ENCODE measurements at regions not wholly inside any gene's neighbourhood (a gene's known extent, or its start where the extent isn't known, plus 50 kb on each side); places are given as distances from the start of the nearest gene placed in this dataset.

GRCh38 chr16:54657058-54657708 is 273.5 kb upstream of the IRX5 start:
- ATAC-seq (no peak), DNase-seq (no peak)
- ChIA-PET CTCF (interaction anchor here (0.6 to 0.7 kb wide), 2 partner anchors 25 to 379 kb away, joined by 3 to 4 read pairs; no protein-coding TSS in a partner anchor), POLR2A (no interaction called here)
- no peak overlapping the region for H3K4me3 Mint-ChIP-seq
- H3K9me3 Mint-ChIP-seq (ENCODE audit: low read depth), result no peaks in the 10 kb centered on the region
- no peaks in the 10 kb centered on the region for H3K36me3 Mint-ChIP-seq (ENCODE audit: low read depth)
- peaks cover 30% of the 10 kb centered on the region for H3K27me3 Mint-ChIP-seq
- intact Hi-C loops (cut with DNase I, micrococcal nuclease), result no loop called here
- no peak overlapping the region for H3K27ac Mint-ChIP-seq
- peaks cover 3% of the 10 kb centered on the region for H3K4me1 Mint-ChIP-seq

DNA sequence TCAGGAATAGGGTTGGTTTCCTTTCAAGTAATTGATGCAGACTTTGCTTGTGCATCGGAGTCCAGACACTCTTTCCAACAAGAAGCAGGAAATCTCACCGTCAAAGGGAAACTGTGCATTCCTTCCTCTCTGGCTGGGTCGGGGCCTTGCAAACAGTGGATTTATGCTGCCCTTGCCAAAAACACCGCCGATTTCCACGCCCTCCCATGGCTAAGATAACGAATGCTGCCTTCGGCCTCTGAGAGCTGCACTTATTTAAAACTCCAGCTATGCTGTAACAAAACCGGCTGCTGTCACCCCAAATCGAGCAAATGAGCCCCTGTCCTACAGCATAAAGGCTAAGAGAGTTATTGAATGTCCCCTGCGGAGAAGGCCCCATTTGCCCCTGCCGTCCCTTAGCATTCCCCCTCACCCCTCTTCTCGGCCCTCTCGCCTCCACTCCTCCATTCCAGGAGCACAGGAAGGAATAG is 275.5 kb upstream of the IRX5 start:
- no peak overlapping the region for H3K4me3 Mint-ChIP-seq
- H3K36me3 Mint-ChIP-seq (ENCODE audit: low read depth), result no peaks in the 10 kb centered on the region
- ChIA-PET CTCF (interaction anchor here (0.9 kb wide), 1 partner anchor 824 kb away, joined by 3 read pairs; no protein-coding TSS in a partner anchor), POLR2A (no interaction called here)
- H3K27me3 Mint-ChIP-seq, result peaks cover 30% of the 10 kb centered on the region
- intact Hi-C loops (cut with DNase I, micrococcal nuclease), result no loop called here
- peaks cover 3% of the 10 kb centered on the region for H3K4me1 Mint-ChIP-seq
- no peak for DNase-seq
- H3K27ac Mint-ChIP-seq, result no peak overlapping the region
- no peaks in the 10 kb centered on the region for H3K9me3 Mint-ChIP-seq (ENCODE audit: low read depth)
- no peak for ATAC-seq

DNA sequence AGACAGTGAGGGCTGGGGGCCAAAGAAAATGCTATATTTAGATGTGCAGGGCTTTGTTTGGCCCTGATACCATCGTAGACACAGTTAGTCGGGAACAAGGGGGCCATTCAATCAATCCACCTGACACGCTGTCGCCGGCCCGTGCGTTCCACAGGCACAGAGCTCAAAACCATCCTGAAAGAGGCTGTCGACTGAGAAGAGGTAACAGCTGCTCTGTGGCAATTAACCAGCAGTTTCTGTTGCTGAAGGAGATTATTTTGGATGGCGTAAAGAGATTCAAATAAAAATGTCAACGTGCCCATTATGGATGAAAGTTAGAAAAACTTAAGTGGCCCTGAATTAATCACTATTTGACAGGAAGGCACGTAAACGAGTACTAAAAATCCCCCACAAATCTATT is 276.2 kb upstream of the IRX5 start:
- POLR2A ChIA-PET, result no interaction called here
- no peak overlapping the region for H3K4me3 Mint-ChIP-seq
- H3K27me3 Mint-ChIP-seq, result peaks cover 30% of the 10 kb centered on the region
- H3K27ac Mint-ChIP-seq, result no peak overlapping the region
- CTCF ChIA-PET, result no interaction called here
- peaks cover 3% of the 10 kb centered on the region for H3K4me1 Mint-ChIP-seq
- H3K9me3 Mint-ChIP-seq (ENCODE audit: low read depth), result no peaks in the 10 kb centered on the region
- intact Hi-C loops (cut with DNase I, micrococcal nuclease), result no loop called here
- H3K36me3 Mint-ChIP-seq (ENCODE audit: low read depth), result no peaks in the 10 kb centered on the region
- DNase-seq (no peak), ATAC-seq (no peak)

GRCh38 chr16:54652201-54652770 is 278.4 kb upstream of the IRX5 start:
- H3K9me3 Mint-ChIP-seq (ENCODE audit: low read depth), result no peaks in the 10 kb centered on the region
- ATAC-seq, result no peak
- no peak for DNase-seq
- no peak overlapping the region for H3K27ac Mint-ChIP-seq
- H3K4me3 Mint-ChIP-seq, result no peak overlapping the region
- ChIA-PET POLR2A (no interaction called here), CTCF (no interaction called here)
- H3K4me1 Mint-ChIP-seq, result peaks cover 3% of the 10 kb centered on the region
- intact Hi-C loops (cut with DNase I, micrococcal nuclease), result no loop called here
- H3K36me3 Mint-ChIP-seq (ENCODE audit: low read depth), result no peaks in the 10 kb centered on the region
- peaks cover 28% of the 10 kb centered on the region for H3K27me3 Mint-ChIP-seq

DNA sequence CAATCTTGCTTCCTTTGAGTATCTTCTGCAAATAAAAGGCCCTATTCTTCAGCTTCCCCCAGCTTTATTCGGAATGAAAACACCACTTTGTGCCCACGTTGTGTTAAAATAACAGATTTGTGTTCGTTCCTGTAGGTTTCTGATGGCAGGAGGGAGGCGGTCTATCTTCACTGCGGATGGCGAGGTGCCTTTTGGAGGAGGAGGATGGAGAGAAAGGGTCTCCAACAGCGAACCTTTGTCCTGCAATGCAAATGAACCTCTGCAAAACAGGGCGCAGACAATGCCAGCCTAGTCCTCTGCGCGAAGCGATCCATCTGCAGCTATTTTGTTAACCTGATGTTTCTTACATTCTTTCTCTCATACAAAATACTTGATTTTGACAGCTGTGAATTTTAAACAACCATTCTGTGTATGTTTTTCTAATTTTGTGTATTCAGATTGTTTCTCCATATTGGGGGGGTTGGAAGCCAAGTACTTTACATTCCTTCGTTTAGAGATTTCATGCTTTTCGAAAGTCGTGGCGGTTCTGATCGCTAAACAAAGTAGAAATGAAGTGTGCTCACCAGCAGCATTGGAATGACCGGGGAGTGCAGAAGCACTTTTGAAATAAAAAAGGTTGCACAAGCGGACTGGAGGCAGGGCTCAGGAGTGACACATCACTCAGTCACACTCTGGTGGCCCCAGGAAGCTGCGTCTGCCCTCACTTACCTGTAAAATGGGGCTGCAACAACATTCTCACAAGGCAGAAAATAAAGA is 279.0 kb upstream of the IRX5 start:
- Mint-ChIP-seq H3K27ac (no peak overlapping the region), H3K27me3 (peaks cover 23% of the 10 kb centered on the region), H3K9me3 (ENCODE audit: low read depth) (no peaks in the 10 kb centered on the region), H3K36me3 (ENCODE audit: low read depth) (no peaks in the 10 kb centered on the region), H3K4me3 (no peak overlapping the region), H3K4me1 (peaks cover 3% of the 10 kb centered on the region)
- ChIA-PET CTCF (no interaction called here), POLR2A (no interaction called here)
- DNase-seq (no peak), ATAC-seq (no peak)
- intact Hi-C loops (cut with DNase I, micrococcal nuclease), result no loop called here

DNA sequence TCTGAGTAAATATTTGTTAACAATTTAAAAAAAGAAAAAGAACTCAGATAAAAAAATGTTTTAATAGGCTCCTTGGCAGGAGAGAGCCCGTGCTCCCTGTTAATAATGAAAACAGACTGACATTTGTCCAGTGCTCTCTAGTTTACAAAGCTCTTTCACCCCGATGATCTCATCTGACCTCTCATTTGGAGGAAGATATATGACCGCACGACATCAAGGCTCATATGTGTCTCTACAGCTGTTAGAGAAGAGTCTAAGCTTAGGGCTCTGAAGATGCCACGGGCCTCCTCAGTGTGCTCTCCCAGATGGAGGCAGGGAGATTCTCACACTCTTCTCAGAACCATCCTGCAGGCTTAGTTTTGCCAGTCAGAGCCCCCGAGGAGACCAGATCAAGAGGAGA is 280.8 kb upstream of the IRX5 start:
- intact Hi-C loops (cut with DNase I, micrococcal nuclease), result no loop called here
- Mint-ChIP-seq H3K36me3 (ENCODE audit: low read depth) (no peaks in the 10 kb centered on the region), H3K4me1 (no peaks in the 10 kb centered on the region), H3K27ac (no peak overlapping the region), H3K9me3 (ENCODE audit: low read depth) (no peaks in the 10 kb centered on the region), H3K27me3 (peaks cover 12% of the 10 kb centered on the region), H3K4me3 (no peak overlapping the region)
- ATAC-seq, result no peak
- ChIA-PET CTCF (no interaction called here), POLR2A (no interaction called here)
- DNase-seq, result no peak

DNA sequence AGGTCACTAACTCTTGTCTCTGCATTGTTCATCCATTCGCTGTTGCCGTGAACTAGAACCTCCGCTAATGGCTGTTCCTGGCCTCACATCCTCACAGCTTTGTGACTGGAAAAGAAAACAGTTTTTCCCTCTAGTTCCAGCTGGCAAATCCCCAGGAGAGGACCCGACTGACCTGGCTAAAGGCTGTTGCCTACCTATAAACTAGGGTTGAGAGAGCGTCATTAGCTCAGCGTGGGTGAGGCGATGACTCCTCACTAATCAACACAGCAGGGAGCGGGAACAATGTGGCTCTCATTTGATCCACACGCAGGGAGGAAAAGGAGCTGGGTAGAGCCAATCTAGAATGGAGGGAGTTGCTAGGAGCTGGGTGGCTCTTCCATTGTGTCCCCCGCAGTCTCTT is 282.1 kb upstream of the IRX5 start:
- Mint-ChIP-seq H3K27ac (no peak overlapping the region), H3K9me3 (ENCODE audit: low read depth) (no peaks in the 10 kb centered on the region), H3K36me3 (ENCODE audit: low read depth) (no peaks in the 10 kb centered on the region), H3K27me3 (peaks cover 3% of the 10 kb centered on the region), H3K4me1 (no peaks in the 10 kb centered on the region), H3K4me3 (no peak overlapping the region)
- CTCF ChIA-PET, result no interaction called here
- no peak for ATAC-seq
- intact Hi-C loops (cut with DNase I, micrococcal nuclease), result no loop called here
- POLR2A ChIA-PET, result no interaction called here
- DNase-seq, result no peak

GRCh38 chr16:54647725-54648221 is 282.9 kb upstream of the IRX5 start:
- no peaks in the 10 kb centered on the region for H3K36me3 Mint-ChIP-seq (ENCODE audit: low read depth)
- no peaks in the 10 kb centered on the region for H3K4me1 Mint-ChIP-seq
- no peaks in the 10 kb centered on the region for H3K9me3 Mint-ChIP-seq (ENCODE audit: low read depth)
- intact Hi-C loops (cut with DNase I, micrococcal nuclease), result no loop called here
- no peak overlapping the region for H3K27ac Mint-ChIP-seq
- POLR2A ChIA-PET, result no interaction called here
- CTCF ChIA-PET, result no interaction called here
- no peak overlapping the region for H3K4me3 Mint-ChIP-seq
- DNase-seq (no peak), ATAC-seq (no peak)
- peaks cover 2% of the 10 kb centered on the region for H3K27me3 Mint-ChIP-seq

GRCh38 chr16:54647216-54647615 is 283.4 kb upstream of the IRX5 start:
- Mint-ChIP-seq H3K27ac (no peak overlapping the region), H3K27me3 (peaks cover 4% of the 10 kb centered on the region)

DNA sequence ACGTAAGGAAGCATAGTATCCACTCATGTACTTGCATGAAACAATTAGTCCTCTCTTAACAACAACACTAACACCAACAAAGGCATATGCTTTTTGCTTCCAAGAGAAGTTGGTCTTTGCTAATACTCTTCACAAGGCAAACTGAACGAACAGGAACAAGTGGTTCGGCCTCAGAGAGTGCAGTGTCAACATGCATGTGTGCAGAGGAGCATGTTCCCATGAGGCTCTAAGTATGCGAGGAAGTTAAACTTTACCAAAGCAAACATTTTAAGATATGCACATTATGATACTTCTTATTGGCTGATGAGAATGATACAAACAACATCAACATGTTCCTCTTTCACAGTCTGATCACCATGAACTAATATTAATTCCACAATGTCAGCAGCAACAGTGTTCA is 285.3 kb upstream of the IRX5 start:
- CTCF ChIA-PET, result no interaction called here

More at GRCh38 chr16:54647216-54647615, 283.4 kb upstream of the IRX5 start:
- Mint-ChIP-seq H3K36me3 (ENCODE audit: low read depth) (no peaks in the 10 kb centered on the region), H3K4me3 (no peak overlapping the region), H3K9me3 (ENCODE audit: low read depth) (no peaks in the 10 kb centered on the region), H3K4me1 (no peaks in the 10 kb centered on the region)
- ChIA-PET POLR2A (no interaction called here), CTCF (no interaction called here)
- DNase-seq (no peak), ATAC-seq (no peak)
- intact Hi-C loops (cut with DNase I, micrococcal nuclease), result no loop called here

GRCh38 chr16:54636221-54636793 is 294.4 kb upstream of the IRX5 start:
- ChIA-PET CTCF (no interaction called here), POLR2A (no interaction called here)
- H3K4me1 Mint-ChIP-seq, result no peaks in the 10 kb centered on the region
- peaks cover 2% of the 10 kb centered on the region for H3K27me3 Mint-ChIP-seq
- no peaks in the 10 kb centered on the region for H3K9me3 Mint-ChIP-seq (ENCODE audit: low read depth)
- H3K36me3 Mint-ChIP-seq (ENCODE audit: low read depth), result no peaks in the 10 kb centered on the region
- H3K27ac Mint-ChIP-seq, result no peak overlapping the region
- ATAC-seq, result no peak
- DNase-seq, result no peak
- intact Hi-C loops (cut with DNase I, micrococcal nuclease), result no loop called here
- H3K4me3 Mint-ChIP-seq, result no peak overlapping the region

More for the DNA sequence above, 285.3 kb upstream of the IRX5 start:
- peaks cover 4% of the 10 kb centered on the region for H3K27me3 Mint-ChIP-seq
- POLR2A ChIA-PET, result no interaction called here
- no peak overlapping the region for H3K27ac Mint-ChIP-seq
- H3K4me3 Mint-ChIP-seq, result no peak overlapping the region
- no peaks in the 10 kb centered on the region for H3K4me1 Mint-ChIP-seq
- ATAC-seq (no peak), DNase-seq (no peak)
- H3K36me3 Mint-ChIP-seq (ENCODE audit: low read depth), result no peaks in the 10 kb centered on the region
- intact Hi-C loops (cut with DNase I, micrococcal nuclease), result no loop called here
- H3K9me3 Mint-ChIP-seq (ENCODE audit: low read depth), result no peaks in the 10 kb centered on the region
